GM12873 (cell line): ENCODE measurements at regions not wholly inside any gene's neighbourhood (a gene's known extent, or its start where the extent isn't known, plus 50 kb on each side); places are given as distances from the start of the nearest gene placed in this dataset.

Experiments
- CTCF ChIP-seq: IDR thresholded peaks from 2 replicates; pipeline ENCODE4 v1.5.1; 2012; ENCODE audit warnings: low read depth, mild to moderate bottlenecking, moderate library complexity, low read length, control low read depth; ENCODE audit not compliant: insufficient read depth; ENCODE audit errors: missing control alignments

- peak; percentile 76 for TF ChIP-seq CTCF
These were observed 145.4 kb upstream of the RAD23B start for GRCh38 chr9:107137495-107138202.

GRCh38 chr9:107138261-107138992, 144.7 kb upstream of the RAD23B start:
- no peak for TF ChIP-seq CTCF

- TF ChIP-seq CTCF = peak; percentile 26
These were observed 141.1 kb upstream of the RAD23B start for GRCh38 chr9:107141967-107142366.

- TF ChIP-seq CTCF = no peak
These were observed 140.6 kb upstream of the RAD23B start for GRCh38 chr9:107142430-107142829.

GRCh38 chr9:107142896-107143603, 140.0 kb upstream of the RAD23B start:
- no peak for TF ChIP-seq CTCF

- no peak for TF ChIP-seq CTCF
These were observed 138.6 kb upstream of the RAD23B start for GRCh38 chr9:107144475-107144874.

GRCh38 chr9:107147134-107147533, 135.9 kb upstream of the RAD23B start:
- no peak for TF ChIP-seq CTCF
